ENCODE measurements at regions not wholly inside any gene's neighbourhood (a gene's known extent, or its start where the extent isn't known, plus 50 kb on each side); places are given as distances from the start of the nearest gene placed in this dataset.

- TF ChIP-seq CTCF (IDR thresholded peaks at IDR 0.05; ENCODE audit: unreplicated experiment), result no peak
- Mint-ChIP-seq H3K36me3 (ENCODE audit: low read depth, unreplicated experiment) (no peaks in the 10 kb centered on the region), H3K9me3 (ENCODE audit: unreplicated experiment) (no peaks in the 10 kb centered on the region), H3K27ac (ENCODE audit: unreplicated experiment) (no peak overlapping the region), H3K27me3 (ENCODE audit: unreplicated experiment) (peaks cover 2% of the 10 kb centered on the region), H3K4me3 (ENCODE audit: unreplicated experiment) (no peak overlapping the region), H3K4me1 (ENCODE audit: unreplicated experiment) (no peaks in the 10 kb centered on the region)
- no peak for DNase-seq (ENCODE audit: low spot score)
These were observed 189.7 kb upstream of the SLIT2 start for GRCh38 chr4:20062054-20062453.

GRCh38 chr4:20050768-20051167 is 200.9 kb upstream of the SLIT2 start:
- no peak for DNase-seq (ENCODE audit: low spot score)
- Mint-ChIP-seq H3K36me3 (ENCODE audit: low read depth, unreplicated experiment) (no peaks in the 10 kb centered on the region), H3K27me3 (ENCODE audit: unreplicated experiment) (no peaks in the 10 kb centered on the region), H3K4me1 (ENCODE audit: unreplicated experiment) (peaks cover 5% of the 10 kb centered on the region), H3K9me3 (ENCODE audit: unreplicated experiment) (no peaks in the 10 kb centered on the region), H3K4me3 (ENCODE audit: unreplicated experiment) (no peak overlapping the region), H3K27ac (ENCODE audit: unreplicated experiment) (no peak overlapping the region)
- no peak for TF ChIP-seq CTCF (IDR thresholded peaks at IDR 0.05; ENCODE audit: unreplicated experiment)

GRCh38 chr4:20049889-20050288 is 201.8 kb upstream of the SLIT2 start:
- H3K9me3 Mint-ChIP-seq (ENCODE audit: unreplicated experiment), result no peaks in the 10 kb centered on the region
- TF ChIP-seq CTCF (IDR thresholded peaks at IDR 0.05; ENCODE audit: unreplicated experiment), result no peak

GRCh38 chr4:20046931-20047677 is 204.6 kb upstream of the SLIT2 start:
- Mint-ChIP-seq H3K27me3 (ENCODE audit: unreplicated experiment) (no peaks in the 10 kb centered on the region), H3K4me1 (ENCODE audit: unreplicated experiment) (peaks cover 33% of the 10 kb centered on the region), H3K36me3 (ENCODE audit: low read depth, unreplicated experiment) (no peaks in the 10 kb centered on the region), H3K27ac (ENCODE audit: unreplicated experiment) (no peak overlapping the region), H3K4me3 (ENCODE audit: unreplicated experiment) (no peak overlapping the region), H3K9me3 (ENCODE audit: unreplicated experiment) (no peaks in the 10 kb centered on the region)
- DNase-seq (ENCODE audit: low spot score), result no peak
- TF ChIP-seq CTCF (IDR thresholded peaks at IDR 0.05; ENCODE audit: unreplicated experiment), result no peak

More at GRCh38 chr4:20049889-20050288, 201.8 kb upstream of the SLIT2 start:
- Mint-ChIP-seq H3K27me3 (ENCODE audit: unreplicated experiment) (no peaks in the 10 kb centered on the region), H3K4me1 (ENCODE audit: unreplicated experiment) (peaks cover 11% of the 10 kb centered on the region), H3K27ac (ENCODE audit: unreplicated experiment) (no peak overlapping the region), H3K4me3 (ENCODE audit: unreplicated experiment) (no peak overlapping the region), H3K36me3 (ENCODE audit: low read depth, unreplicated experiment) (no peaks in the 10 kb centered on the region)
- no peak for DNase-seq (ENCODE audit: low spot score)

GRCh38 chr4:20046179-20046578 is 205.5 kb upstream of the SLIT2 start:
- Mint-ChIP-seq H3K4me1 (ENCODE audit: unreplicated experiment) (peaks cover 38% of the 10 kb centered on the region), H3K4me3 (ENCODE audit: unreplicated experiment) (no peak overlapping the region), H3K27me3 (ENCODE audit: unreplicated experiment) (no peaks in the 10 kb centered on the region), H3K36me3 (ENCODE audit: low read depth, unreplicated experiment) (no peaks in the 10 kb centered on the region), H3K9me3 (ENCODE audit: unreplicated experiment) (no peaks in the 10 kb centered on the region), H3K27ac (ENCODE audit: unreplicated experiment) (no peak overlapping the region)
- DNase-seq (ENCODE audit: low spot score), result no peak
- TF ChIP-seq CTCF (IDR thresholded peaks at IDR 0.05; ENCODE audit: unreplicated experiment), result no peak

Measured in endothelial cell (in vitro differentiated cells).